GM18867 (cell line): ENCODE measurements at regions not wholly inside any gene's neighbourhood (a gene's known extent, or its start where the extent isn't known, plus 50 kb on each side); places are given as distances from the start of the nearest gene placed in this dataset.
A peak's percentile ranks its signal among the peaks of the same experiment; 100 is the strongest.

Source experiments
- ATAC-seq: cut with Tn5 transposase; IDR thresholded peaks from one replicate; pipeline ENCODE4 v1.9.1; 2021; ENCODE audit warnings: mild to moderate bottlenecking, moderate library complexity; ENCODE audit not compliant: unreplicated experiment

DNA sequence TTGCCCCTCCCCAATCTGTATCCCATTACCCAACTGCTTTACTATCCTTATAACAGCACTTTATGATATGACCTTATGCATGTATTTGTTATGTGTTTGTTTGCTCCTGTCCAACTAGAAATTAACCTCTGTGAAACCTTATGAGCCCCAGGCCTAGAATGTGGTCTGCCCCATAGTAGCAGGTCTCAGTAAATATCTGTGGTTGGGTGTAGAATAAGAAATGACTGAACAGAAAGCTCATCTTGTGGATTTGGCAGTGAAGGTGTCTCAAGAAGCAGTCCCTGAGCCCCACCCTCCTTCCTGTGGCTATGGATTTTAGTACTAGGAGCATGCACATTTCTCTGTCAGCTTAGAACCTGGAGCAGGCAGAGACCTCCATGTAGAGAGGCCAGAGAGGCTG is 229.0 kb upstream of the LCORL start:
- no peak for ATAC-seq

DNA sequence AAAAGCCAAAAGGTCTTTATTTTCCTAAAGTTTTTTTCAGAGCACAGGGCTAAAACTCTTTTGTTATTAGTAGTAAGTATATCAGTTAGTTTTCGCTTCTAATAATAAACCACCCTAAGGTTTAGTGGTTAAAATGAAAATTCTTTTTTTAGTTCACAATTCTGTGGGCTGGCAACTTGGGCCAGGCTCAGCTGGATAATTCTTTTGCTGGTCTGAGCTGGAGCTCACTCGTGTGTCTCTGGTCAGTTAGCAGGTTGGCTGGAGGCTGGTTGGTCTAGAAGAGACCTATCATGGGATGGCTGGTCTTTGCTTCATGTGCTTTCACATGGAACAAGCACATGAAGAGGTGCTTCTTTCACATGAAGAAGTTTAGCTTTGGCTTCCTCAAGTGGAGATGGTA is 227.1 kb upstream of the LCORL start:
- ATAC-seq: no peak

DNA sequence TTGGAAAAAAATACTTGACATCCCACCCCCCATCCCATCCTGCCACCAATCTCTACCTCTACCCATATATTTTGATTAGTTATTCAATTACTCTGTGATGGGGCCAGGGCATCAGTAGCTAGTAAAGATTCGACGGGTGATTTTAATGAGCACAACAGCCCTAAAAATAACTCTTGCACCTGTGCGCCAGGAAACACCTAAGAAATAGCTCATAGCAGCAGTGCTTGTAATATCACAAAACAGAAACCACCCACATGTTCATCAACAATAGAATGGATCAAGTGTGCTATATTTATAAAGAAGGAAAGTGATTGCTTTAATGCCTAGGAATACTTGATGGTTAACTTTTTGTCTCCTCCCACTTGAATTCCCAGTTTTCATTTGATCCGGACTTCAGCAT is 225.6 kb upstream of the LCORL start:
- ATAC-seq: peak; percentile 48

DNA sequence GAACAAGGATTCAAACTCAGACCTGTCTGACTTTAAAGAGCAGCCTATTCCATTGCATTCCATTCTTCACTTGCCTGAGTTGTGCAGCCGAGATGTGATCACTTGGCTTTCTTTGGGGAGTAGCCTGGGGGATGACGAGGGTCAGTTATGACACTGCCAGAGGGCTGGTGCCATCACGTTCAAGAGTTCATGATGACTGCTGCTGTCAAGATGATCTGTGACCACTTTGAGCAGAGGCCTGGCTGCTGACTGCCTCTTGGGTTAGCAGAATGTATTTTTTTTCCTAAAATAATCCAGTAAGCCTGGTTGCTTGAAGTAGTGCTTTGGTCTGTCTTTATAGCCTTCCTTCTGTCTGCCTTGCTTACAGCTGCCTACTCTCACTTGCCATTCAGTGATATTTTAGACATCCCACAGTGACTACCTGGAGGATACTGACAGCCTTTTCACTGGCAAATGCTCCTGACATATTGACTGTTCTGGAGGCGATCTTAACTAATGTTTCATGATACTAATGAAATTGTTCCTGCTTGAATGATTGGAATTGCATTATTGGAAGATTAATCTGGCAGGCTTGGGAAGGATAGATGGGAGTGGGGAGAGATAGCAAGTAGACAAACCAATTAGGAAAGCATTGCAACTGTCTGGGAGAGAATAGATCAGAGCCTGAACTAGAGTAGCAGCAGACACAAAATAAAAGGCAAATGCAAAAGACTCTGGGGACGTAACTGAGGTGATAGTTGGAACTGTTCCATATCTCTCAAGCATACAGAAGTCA is 221.6 kb upstream of the LCORL start:
- ATAC-seq: no peak

DNA sequence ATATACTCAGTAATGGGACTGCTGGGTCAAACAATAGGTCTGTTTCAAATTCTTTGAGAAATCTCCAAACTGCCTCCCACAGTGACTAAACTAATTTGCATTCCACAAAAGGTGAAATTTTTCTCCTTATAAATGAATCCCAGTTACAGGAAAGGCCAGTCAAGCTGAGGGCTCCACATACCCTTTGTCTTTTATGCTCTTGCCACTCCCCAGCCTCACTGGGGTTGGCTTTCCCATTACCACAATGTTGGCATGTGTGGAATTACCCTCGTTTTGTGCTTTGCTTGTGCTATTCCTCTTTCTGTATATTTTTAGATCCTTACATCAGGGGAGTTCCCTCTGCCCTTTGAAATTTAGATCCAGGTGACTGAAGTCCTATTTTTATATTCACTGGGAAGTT is 220.2 kb upstream of the LCORL start:
- ATAC-seq: no peak

DNA sequence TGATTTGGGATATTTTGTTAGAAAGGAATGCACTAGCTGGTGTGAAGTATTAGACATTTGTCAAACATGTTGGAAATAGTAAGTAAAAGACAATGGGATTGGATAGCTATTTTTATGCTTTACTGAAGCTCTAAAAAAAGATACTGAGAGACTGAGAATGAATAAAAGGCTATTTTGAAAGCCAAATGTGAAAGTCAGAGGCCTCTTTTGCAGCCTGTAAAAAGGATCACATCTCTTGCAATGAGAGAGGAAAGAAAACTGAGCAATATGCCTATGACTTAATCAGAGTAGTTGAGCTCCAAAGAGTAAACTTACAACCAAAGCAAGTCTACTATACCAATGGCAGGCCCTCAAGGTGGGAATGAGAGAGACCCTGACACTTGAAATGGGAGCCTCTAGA is 212.6 kb upstream of the LCORL start:
- no peak for ATAC-seq

DNA sequence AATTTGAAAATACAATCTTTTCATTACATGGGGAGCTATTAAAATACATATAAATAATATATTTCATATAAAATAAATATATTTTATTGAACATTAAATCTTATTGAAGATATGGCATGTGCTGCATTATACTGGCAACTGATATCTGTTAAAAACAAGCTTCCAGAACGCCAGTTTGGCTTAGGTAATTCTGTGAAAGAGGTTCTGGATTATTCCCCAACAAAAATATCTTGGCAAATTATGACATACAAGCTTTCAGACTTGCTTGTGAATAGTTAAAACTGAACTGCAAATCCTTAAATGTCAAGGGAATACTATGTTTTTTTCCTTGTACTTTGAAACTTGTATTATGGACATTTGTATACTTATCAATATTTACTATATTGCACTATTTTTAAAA is 210.2 kb upstream of the LCORL start:
- no peak for ATAC-seq

DNA sequence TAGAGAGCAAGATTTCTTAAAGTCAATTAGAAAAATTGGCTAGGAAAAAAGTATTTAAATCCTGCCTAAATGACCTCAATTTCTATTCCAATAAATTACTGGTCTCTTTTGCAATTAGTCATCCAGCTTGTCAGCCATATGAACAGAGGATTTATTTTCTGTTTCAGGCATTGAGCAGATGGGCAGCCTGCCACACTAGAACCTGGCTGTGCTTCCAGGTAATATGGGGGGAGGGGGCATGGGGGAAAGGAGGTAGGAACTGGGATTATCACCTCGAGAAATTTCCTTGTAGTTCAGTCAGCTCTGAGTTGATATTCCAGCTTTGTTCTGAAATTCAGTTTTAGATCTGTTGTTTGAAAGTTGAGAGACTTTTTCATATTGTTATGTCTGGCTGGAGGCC is 206.3 kb upstream of the LCORL start:
- ATAC-seq: no peak

DNA sequence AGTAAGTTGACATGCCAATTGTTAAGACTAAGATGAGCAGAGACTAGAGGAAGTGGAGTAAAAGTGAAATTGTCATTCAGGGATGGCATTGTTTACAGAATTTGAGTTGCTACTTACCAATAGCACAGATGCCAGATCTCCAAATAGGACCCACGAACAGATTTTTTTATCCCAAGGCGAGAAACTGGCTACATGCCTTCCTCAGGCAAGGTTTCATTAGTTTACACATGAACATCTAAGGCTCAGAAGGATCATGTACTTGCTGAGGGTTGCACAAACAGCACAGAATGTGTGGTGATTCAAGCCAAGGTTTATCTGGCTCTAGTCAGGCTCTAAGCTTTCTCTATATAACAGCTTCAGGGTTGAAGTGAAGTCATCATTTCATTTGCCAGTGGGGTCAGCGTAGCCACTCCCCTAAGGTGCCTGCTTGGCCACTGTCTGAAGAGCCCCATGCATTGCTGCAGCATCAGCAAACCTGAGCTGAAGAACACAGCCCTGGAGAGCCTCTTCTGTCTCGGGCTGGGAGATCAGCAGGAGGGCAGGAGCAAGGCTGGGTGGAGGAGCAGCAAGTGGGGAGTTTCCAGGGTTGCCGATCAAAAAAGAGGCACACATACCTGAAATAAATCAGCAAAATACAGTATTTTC is 193.0 kb upstream of the LCORL start:
- ATAC-seq: peak; percentile 58

DNA sequence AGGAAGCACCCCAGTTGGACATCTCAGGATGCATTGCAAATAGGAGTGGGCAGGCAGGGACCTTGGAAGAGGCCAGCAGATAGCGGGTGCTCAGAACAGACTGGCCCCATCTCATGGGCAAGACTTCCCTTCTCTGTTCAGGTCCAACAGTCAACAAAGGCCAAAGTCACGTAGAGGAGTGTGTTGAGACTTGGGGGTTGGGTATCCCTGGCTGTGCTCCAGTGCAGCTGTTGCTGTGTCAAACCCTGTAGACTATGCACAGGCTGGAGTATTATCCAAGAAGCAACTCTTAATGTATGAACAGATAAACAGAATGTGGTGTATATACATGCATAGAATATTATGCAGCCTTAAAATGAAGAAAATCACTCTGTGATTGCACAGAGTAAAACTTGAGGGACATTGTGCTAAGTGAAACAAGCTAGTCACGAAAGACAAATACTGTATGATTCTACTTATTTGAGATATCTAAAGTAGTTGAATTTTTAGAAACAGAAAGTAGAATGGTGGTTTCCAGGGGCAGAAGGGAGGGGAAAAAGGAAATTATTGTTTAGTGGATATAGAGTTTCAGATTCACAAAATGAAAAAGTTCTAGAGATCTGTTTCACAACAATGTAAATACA is 192.1 kb upstream of the LCORL start:
- ATAC-seq: no peak

DNA sequence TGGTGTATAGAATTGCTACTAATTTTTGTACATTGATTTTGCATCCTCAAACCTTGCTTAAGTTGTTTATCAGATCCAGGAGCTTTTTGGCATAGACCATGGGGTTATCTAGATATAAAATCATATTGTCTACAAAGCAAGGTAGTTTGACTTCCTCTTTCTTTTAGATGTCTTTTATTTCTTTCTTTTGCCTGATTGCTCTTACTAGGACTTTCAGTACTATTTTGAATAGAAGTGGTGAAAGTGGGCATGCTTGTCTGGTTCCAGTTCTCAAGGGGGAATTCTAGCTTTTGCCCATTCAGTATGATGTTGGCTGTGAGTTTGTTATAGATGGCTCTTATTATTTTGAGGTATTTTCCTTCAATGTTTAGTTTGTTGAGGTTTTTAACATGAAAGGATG is 187.9 kb upstream of the LCORL start:
- ATAC-seq: peak; percentile 61

DNA sequence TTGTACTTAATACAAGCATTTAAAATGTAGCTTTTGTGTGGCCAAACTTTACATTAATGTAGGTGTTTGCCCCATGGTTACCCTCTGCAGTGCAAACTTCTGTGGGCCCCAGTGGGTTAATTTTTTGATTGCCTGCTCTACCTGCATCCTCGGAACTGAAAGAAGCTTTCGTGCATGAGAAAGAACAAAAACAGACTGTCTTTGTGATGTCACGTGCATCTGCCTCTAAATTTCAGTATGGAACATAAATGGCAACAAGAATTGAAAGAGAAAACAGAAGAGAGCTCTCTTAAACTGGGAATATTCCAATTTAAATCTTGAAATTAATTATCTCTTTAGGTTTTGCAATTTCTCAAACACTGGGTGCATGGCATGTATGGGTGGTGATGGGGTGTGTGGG is 182.4 kb upstream of the LCORL start:
- ATAC-seq: no peak

DNA sequence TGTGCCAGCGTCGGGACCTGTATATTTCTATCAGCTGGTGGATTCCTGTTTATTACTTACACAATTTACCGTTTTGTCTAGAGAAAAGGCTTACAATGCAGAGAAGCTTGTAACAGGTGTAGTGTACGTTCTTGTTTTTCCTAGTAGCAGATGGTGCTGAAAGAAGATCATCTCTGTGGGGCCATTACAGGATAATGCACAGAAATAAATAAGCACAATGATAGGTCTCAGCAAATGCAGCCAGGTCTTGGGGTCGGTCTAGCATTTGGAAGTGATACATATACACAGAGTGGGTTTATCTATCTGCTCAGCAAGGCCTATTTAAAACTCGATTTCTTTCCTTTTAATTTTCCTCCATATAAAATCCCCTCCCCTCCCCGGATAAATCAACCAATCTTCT is 180.9 kb upstream of the LCORL start:
- no peak for ATAC-seq

DNA sequence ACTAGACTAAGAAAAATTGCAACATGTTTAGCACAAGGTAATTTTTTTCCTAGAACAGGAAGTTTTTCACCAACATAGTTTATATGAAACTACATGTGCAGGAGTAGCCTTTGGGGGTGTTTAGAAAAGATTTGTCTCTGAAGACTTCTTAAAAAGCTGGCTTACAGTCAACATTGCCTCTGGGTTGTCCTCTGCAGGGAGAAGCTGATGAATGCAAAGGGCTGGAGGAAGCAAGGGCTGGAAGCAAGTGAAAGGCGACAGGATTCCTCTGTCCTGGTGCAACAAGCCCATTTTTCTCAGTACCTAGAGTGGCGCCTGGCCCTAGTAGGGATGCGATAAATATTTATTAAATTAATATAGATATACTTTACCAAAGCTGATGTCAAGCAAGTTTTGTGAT is 180.3 kb upstream of the LCORL start:
- ATAC-seq: no peak

DNA sequence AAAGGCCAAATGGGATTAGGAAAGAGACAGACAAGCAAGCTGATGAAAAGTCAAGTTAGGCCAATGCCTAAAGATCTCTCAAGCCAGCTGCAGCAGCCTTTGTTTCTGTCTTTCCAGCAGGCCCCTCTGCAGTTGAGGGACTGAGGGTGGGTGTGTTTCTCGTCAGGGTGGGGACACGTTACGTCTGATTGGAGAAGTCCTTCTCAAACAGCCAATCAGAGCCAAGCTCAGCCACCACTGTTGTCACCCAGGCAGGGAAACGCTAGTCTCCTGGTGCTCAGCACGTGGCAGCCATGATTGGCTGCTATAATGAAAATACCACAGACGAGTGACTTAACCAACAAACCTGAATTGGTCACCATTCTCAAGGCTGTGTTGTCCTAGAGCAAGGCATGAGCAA is 177.1 kb upstream of the LCORL start:
- ATAC-seq: no peak

DNA sequence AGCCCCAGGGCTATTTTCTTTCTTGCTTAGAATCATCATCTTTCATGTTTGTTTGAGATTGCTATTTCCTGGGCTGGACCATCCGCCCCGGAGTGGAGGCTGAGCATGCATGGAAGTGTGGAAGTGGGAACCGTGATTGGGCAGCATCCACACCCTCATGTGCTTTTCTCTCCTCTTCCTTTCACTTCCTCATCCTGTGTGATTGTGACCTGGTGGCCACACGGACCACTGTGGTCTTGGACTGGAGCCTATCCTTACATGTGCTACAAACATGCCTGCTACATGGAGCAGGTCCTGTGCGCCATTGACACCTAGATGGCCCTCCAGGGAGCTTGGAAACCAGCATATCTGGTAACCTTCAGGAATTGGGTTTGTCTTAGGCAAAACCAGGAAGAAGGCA is 175.9 kb upstream of the LCORL start:
- ATAC-seq: no peak

DNA sequence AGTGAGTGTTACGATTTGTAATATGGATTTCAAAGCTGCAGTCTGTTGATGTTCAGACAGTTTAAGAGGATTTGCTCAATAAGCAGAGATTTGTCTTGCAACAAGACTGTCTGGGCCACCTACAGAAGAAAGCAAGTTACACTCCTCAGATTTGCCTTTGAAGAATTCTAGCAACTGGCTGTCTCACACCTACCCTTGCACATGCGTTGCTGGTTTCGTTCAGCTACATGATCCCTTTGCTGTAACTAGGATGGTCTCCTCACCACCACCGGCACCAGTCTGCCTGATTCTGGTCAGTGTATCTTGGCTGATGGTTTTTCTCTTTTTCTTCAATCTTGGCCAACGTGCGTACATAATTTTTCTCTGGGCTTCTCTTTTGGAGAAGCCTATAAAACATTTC is 172.7 kb upstream of the LCORL start:
- no peak for ATAC-seq

DNA sequence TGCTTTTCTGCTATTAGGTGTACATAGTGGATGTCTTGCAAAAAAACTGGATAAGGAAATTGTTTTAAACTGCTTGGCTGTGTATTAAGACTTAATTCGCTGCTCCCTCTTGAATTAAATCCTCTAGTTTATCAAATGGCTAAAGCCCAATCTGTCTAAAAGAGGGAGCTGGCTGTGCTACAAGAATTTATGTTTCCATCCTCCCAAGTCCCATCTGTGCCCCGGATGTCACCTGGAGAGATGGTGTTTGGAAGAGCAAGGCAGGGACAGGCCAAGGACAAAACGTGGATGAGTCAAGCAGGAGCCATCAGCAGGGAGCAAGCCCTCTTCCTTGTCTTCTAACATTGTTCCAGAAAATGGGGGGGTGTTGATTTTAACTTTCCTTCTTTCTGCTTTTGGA is 171.3 kb upstream of the LCORL start:
- ATAC-seq: no peak

DNA sequence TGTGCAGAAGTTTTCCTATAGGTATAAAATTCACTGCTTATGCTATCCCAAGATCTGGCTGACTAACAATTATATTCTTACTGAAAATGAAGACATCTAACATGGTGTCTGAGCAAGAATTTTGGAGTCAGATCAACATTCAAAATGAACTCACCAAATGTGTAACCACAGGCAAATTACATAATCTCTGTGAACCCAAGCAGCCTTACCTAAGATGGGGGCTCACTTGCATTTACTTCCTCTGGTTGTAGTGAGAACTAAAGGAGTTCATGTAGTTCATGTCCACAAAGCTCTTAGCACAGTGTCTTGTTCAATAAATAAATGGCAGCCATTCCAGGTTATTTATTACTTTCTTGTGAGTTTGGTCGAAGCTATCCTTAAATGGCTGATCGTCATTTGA is 163.9 kb upstream of the LCORL start:
- no peak for ATAC-seq

DNA sequence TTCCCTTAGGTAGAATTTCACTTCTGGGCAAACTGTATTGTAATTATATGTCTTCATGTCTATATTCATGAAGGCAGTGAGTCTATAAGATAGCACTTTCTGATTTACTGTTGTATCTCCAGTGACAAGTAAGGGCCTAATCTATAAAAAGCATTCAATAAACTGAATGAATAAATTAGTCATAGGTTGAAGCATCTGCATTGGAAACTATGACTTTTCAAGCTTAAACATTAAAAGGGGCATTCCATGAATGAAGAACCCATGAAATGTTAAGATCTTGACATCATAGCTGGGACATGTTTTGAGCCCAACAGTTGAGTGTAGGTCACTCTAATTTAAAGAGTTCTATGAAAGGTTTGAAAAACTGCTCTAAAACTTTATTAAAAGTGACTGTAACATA is 159.3 kb upstream of the LCORL start:
- no peak for ATAC-seq

DNA sequence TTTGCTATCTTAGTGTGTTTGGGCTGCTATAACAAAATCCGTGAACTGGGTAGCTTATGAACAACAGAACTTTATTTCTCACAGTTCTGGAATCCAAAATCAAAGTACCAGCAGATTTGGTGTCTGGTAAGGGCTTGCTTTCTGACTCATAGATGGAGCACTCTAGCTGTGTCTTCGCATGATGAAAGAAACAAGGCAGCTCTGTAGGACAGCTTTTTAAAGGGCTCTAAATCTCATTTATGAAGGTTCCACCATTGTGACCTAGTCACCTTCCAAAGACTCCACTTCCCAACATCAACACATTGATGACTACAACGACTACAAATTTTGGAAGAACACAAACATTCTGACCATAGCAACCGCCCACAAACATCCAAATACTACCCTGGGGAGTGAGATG is 158.6 kb upstream of the LCORL start:
- ATAC-seq: no peak

DNA sequence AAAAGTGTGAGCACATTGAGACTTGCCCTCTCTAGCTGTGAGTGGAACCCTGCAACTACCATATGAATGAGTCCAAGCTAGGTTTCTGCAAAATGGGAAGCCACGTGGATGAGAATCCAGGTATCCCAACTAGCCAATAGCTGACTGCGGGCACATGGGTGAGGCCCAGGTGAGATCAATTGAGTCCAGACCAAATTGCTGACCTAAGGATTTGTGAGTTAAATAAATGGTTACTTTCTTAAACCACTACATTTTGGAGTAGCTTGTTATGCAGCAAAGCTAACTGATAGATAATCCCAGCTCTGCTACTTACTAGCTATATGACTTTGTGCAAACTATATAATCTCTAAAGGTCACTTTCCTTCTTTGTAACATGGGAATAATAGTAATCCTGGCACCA is 150.3 kb upstream of the LCORL start:
- no peak for ATAC-seq
